Nephron progenitor cell (in vitro differentiated cells): ENCODE measurements at regions not wholly inside any gene's neighbourhood (a gene's known extent, or its start where the extent isn't known, plus 50 kb on each side); places are given as distances from the start of the nearest gene placed in this dataset.
"Not testable (repeated sequence)": the region's sequence is repeated elsewhere in the genome, so short reads cannot be mapped to it uniquely, and the experiment has no call there.

Experiments
- DNase-seq: peaks from one replicate; pipeline ENCODE4 v3.0.0; 2021
- H3K27ac Mint-ChIP-seq: 2 replicates; pipeline ENCODE4 v1.8.0; 2021; ENCODE audit warnings: mild to moderate bottlenecking, moderate library complexity, mixed read lengths
- H3K27me3 Mint-ChIP-seq: 2 replicates; pipeline ENCODE4 v1.8.0; 2021; ENCODE audit warnings: mild to moderate bottlenecking, low read depth, mixed read lengths; ENCODE audit not compliant: poor library complexity
- H3K36me3 Mint-ChIP-seq: 2 replicates; pipeline ENCODE4 v1.8.0; 2021; ENCODE audit warnings: low read depth, mixed read lengths
- H3K4me1 Mint-ChIP-seq: 2 replicates; pipeline ENCODE4 v1.8.0; 2021; ENCODE audit warnings: mixed read lengths
- H3K4me3 Mint-ChIP-seq: 2 replicates; pipeline ENCODE4 v1.8.0; 2021; ENCODE audit warnings: mild to moderate bottlenecking, moderate library complexity, mixed read lengths
- H3K9me3 Mint-ChIP-seq: 2 replicates; pipeline ENCODE4 v1.8.0; 2021; ENCODE audit warnings: mild to moderate bottlenecking, moderate library complexity, mixed read lengths
- CTCF ChIP-seq: fragments of 200-600 bp; sonication (generic); IDR thresholded peaks from 2 replicates; pipeline ENCODE4 v1.5.0; 2021; ENCODE audit warnings: antibody characterized with exemption

- H3K9me3 Mint-ChIP-seq = peaks cover 49% of the 10 kb centered on the region
Observed at GRCh38 chrX:26522501-26522900, 306.5 kb downstream of the MAGEB5 start.

GRCh38 chrX:26511589-26512363, 295.8 kb downstream of the MAGEB5 start:
- H3K4me1 Mint-ChIP-seq = no peaks in the 10 kb centered on the region
- no peak overlapping the region for H3K4me3 Mint-ChIP-seq
- peaks cover 4% of the 10 kb centered on the region for H3K27me3 Mint-ChIP-seq
- H3K9me3 Mint-ChIP-seq = peaks cover 12% of the 10 kb centered on the region
- no peak for DNase-seq
- TF ChIP-seq CTCF = no peak
- no peaks in the 10 kb centered on the region for H3K36me3 Mint-ChIP-seq
- H3K27ac Mint-ChIP-seq = no peak overlapping the region

More at GRCh38 chrX:26522501-26522900, 306.5 kb downstream of the MAGEB5 start:
- TF ChIP-seq CTCF = no peak
- Mint-ChIP-seq H3K27ac (no peak overlapping the region), H3K4me3 (no peak overlapping the region), H3K27me3 (no peaks in the 10 kb centered on the region), H3K4me1 (peaks cover 16% of the 10 kb centered on the region), H3K36me3 (no peaks in the 10 kb centered on the region)
- DNase-seq = no peak

- Mint-ChIP-seq H3K27ac (no peak overlapping the region), H3K4me3 (no peak overlapping the region)
Observed at GRCh38 chrX:26470941-26471340, 255.0 kb downstream of the MAGEB5 start.

GRCh38 chrX:26466387-26466786, 250.4 kb downstream of the MAGEB5 start:
- Mint-ChIP-seq H3K4me3 (no peak overlapping the region), H3K36me3 (no peaks in the 10 kb centered on the region), H3K27ac (no peak overlapping the region), H3K4me1 (no peaks in the 10 kb centered on the region), H3K9me3 (peaks cover 42% of the 10 kb centered on the region), H3K27me3 (peaks cover 3% of the 10 kb centered on the region)
- DNase-seq = no peak
- TF ChIP-seq CTCF = no peak

More at GRCh38 chrX:26470941-26471340, 255.0 kb downstream of the MAGEB5 start:
- Mint-ChIP-seq H3K9me3 (peaks cover 44% of the 10 kb centered on the region), H3K27me3 (peaks cover 3% of the 10 kb centered on the region), H3K36me3 (no peaks in the 10 kb centered on the region), H3K4me1 (no peaks in the 10 kb centered on the region)
- no peak for TF ChIP-seq CTCF
- no peak for DNase-seq

GRCh38 chrX:26445288-26445687, 229.3 kb downstream of the MAGEB5 start:
- no peak for TF ChIP-seq CTCF
- Mint-ChIP-seq H3K9me3 (peaks cover 4% of the 10 kb centered on the region), H3K27me3 (no peaks in the 10 kb centered on the region), H3K36me3 (no peaks in the 10 kb centered on the region), H3K4me1 (no peaks in the 10 kb centered on the region), H3K27ac (no peak overlapping the region), H3K4me3 (no peak overlapping the region)
- DNase-seq = no peak

GRCh38 chrX:26444417-26444816, 228.4 kb downstream of the MAGEB5 start:
- H3K4me1 Mint-ChIP-seq, H3K9me3 Mint-ChIP-seq, H3K27ac Mint-ChIP-seq, H3K36me3 Mint-ChIP-seq, H3K4me3 Mint-ChIP-seq, DNase-seq, H3K27me3 Mint-ChIP-seq: not testable (repeated sequence)
